ENCODE measurements at regions not wholly inside any gene's neighbourhood (a gene's known extent, or its start where the extent isn't known, plus 50 kb on each side); places are given as distances from the start of the nearest gene placed in this dataset.
"Not testable (repeated sequence)": the region's sequence is repeated elsewhere in the genome, so short reads cannot be mapped to it uniquely, and the experiment has no call there.

DNA sequence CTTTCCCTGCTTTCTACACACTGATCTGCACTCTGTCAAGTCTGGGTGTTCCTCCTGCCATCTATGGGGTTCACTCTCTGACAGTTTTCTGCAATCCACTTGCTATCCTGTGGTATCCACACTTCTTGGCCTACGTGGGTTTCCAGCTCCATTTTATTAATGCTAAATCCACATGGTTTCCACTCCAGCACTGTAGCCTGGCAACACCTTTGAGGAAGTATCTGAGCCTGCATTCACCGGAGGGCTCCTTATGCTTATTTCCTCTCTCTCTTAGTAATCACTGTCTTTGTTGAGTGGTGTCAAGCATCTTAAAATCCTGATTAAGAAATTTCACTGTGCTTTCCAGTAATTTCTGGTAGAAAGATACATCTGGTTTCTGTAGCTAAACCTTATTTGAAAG is 703.7 kb downstream of the TMEM121 start:
- Mint-ChIP-seq H3K4me1 (peaks cover 7% of the 10 kb centered on the region), H3K27me3 (no peaks in the 10 kb centered on the region), H3K4me3 (no peak overlapping the region), H3K9me3 (no peaks in the 10 kb centered on the region), H3K27ac (no peak overlapping the region), H3K36me3 (ENCODE audit: low read depth) (no peaks in the 10 kb centered on the region)
- intact Hi-C loops (cut with micrococcal nuclease), result no loop called here
- TF ChIP-seq, protein P1, sequence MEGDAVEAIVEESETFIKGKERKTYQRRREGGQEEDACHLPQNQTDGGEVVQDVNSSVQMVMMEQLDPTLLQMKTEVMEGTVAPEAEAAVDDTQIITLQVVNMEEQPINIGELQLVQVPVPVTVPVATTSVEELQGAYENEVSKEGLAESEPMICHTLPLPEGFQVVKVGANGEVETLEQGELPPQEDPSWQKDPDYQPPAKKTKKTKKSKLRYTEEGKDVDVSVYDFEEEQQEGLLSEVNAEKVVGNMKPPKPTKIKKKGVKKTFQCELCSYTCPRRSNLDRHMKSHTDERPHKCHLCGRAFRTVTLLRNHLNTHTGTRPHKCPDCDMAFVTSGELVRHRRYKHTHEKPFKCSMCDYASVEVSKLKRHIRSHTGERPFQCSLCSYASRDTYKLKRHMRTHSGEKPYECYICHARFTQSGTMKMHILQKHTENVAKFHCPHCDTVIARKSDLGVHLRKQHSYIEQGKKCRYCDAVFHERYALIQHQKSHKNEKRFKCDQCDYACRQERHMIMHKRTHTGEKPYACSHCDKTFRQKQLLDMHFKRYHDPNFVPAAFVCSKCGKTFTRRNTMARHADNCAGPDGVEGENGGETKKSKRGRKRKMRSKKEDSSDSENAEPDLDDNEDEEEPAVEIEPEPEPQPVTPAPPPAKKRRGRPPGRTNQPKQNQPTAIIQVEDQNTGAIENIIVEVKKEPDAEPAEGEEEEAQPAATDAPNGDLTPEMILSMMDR (IDR thresholded peaks at IDR 0.05), result no peak
- CTCF ChIA-PET, result no interaction called here
- no peak for DNase-seq
- POLR2A ChIA-PET, result no interaction called here
- no peak for ATAC-seq (ENCODE audit: low read depth)

DNA sequence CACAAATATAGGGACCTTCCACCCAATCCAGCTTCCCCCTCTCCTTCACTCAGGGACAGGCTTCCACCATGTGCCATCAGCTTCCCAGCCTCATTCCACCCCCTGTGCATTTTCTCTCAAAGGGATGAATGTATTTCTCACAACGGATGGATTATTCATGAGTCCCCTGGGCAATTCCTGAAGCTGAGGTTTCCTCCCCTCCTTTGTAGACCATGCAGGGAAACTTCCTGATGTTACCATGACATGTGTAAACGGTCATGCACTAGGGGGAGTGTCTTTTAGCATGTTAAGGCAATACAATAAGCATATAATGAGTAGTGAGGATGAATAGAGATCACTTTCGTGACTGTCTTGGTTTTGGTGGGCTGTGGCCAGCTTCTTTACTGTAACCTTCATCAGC is 706.8 kb downstream of the TMEM121 start:
- intact Hi-C loops (cut with micrococcal nuclease); H3K9me3 Mint-ChIP-seq; DNase-seq; H3K27me3 Mint-ChIP-seq; ATAC-seq (ENCODE audit: low read depth); H3K27ac Mint-ChIP-seq; H3K4me1 Mint-ChIP-seq; CTCF ChIA-PET; H3K36me3 Mint-ChIP-seq (ENCODE audit: low read depth); H3K4me3 Mint-ChIP-seq: not testable (repeated sequence)
- POLR2A ChIA-PET, result interaction anchor here (0.6 kb wide), 1 partner anchor 556 kb away, joined by 3 read pairs; no protein-coding TSS in a partner anchor

DNA sequence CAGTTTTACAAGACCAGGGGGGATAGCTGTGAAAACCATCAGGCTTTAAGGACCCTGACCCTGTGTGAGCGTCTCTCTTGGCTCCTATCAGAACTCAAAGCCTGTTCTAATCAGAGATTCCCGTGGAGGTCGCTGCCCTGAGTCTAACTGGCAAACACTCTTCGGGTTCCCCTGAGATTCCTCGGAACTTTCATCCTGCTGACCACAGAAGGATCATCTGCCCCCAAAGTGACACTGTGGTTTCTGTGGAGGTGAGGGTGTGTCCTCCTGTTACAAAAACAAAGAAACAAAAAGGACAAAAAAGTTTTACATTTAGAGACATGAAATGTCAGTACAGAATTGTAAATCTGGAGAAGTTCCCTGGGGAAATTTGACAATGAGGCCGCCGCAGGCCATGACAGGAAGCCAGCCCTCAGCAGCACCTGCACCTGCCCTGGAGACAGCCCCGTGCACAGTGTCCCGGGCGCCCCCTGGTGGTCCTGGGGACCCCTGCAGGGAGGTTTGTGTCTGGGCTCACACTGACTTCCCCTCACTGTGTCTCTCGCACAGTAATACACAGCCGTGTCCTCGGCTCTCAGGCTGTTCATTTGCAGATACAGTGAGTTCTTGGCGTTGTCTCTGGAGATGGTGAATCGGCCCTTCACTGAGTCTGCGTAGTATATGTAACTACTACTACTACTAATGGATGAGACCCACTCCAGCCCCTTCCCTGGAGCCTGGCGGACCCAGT is 708.3 kb downstream of the TMEM121 start:
- H3K9me3 Mint-ChIP-seq; H3K4me3 Mint-ChIP-seq; intact Hi-C loops (cut with micrococcal nuclease); H3K27ac Mint-ChIP-seq; H3K4me1 Mint-ChIP-seq; DNase-seq; H3K27me3 Mint-ChIP-seq; H3K36me3 Mint-ChIP-seq (ENCODE audit: low read depth): not testable (repeated sequence)
- peak; percentile 45 for ATAC-seq (ENCODE audit: low read depth)
- ChIA-PET POLR2A (interaction anchor here (1.7 kb wide), 1 partner anchor 372 kb away, joined by 15 read pairs; no protein-coding TSS in a partner anchor), CTCF (interaction anchor here (0.6 kb wide), 1 partner anchor 302 kb away, joined by 4 read pairs; no protein-coding TSS in a partner anchor)

DNA sequence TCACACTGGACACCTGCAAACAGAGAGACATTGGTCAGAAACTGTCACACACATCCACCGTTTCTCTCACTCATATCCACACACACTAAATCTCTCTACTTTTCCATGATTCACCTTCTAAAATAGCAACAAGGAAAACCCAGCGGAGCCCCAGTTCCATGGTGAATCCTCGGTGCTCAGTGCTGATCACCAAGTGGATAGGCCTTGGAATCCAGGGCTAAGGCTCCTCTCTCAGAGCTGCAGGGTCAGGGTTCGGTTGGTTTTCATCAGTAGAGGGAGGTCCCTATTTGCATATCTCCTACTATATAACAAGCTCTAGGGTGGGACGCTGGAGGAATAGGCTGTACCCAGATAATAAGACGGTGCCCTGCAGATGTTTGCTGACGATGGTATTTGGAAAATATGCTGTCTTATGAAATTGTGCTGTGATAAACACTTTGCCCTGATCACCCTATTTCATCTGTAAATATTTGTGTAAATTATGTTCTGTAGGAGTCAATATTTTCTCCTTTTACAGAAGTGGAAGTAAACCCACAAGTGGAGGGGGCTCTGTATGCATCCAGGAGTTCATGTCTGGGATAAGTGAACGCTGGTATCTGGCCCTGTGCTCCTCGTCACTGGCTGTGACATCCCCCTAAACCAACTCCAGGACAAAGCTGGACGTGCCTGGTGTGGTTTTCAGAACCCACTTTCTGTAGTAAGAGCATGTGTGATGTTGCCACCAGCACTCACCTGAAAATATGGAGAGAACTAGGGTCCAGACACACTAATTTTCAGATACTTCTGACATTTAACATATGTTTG is 709.2 kb downstream of the TMEM121 start:
- ChIA-PET POLR2A (interaction anchor here (0.6 to 1.7 kb wide), 2 partner anchors 373 to 559 kb away, joined by 10 to 15 read pairs; no protein-coding TSS in a partner anchor), CTCF (interaction anchor here (0.6 kb wide), 1 partner anchor 301 kb away, joined by 4 read pairs; no protein-coding TSS in a partner anchor)
- H3K36me3 Mint-ChIP-seq (ENCODE audit: low read depth), result no peaks in the 10 kb centered on the region
- no peak for ATAC-seq (ENCODE audit: low read depth)
- H3K27ac Mint-ChIP-seq, result peak overlapping the region; percentile 70
- TF ChIP-seq, protein P1 (IDR thresholded peaks at IDR 0.05), result no peak
- peaks cover 7% of the 10 kb centered on the region for H3K4me1 Mint-ChIP-seq
- peak overlapping the region; percentile 77 for H3K4me3 Mint-ChIP-seq
- intact Hi-C loops (cut with micrococcal nuclease), result no loop called here
- no peaks in the 10 kb centered on the region for H3K9me3 Mint-ChIP-seq
- peaks cover 9% of the 10 kb centered on the region for H3K27me3 Mint-ChIP-seq
- no peak for DNase-seq

DNA sequence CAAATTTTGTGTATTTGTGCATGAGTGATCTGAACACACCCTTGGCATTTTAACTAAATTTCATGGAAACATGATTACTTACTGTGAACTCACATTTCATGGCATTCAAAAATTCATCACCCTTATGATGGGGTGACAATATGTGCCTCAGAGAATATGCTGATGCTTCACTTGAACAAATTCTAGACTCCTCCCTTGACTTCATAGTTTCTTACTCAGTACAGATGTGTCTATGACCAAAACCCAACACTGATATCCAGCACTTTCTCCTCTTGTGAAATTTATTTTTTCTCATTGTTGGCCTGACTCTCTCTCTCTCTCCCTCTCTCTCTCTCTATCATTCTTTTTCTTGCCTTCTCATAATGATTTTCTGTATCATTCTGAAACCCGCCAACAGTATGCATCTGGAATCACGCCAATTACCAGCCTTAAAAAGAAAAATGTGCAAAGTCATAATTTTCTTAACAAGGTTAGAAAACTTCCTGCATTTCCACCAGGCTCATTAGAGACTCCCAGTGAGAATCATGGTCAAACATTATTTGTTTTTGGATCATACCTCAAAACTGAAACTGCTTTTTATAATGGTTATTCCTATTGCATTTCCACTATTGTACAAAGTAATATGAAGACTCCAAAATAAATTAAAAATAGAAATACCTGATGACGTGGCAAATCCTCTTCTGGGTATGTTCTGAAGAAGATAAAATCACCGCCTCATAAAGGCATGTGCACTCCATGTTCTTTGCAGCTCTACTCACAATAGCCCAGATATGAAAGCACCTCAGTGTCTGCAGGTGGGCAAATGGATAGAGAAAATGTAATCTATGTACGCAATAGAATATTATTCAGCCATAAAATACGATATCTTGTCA is 722.2 kb downstream of the TMEM121 start:
- ChIA-PET POLR2A (no interaction called here), CTCF (interaction anchor here (1.2 kb wide), 1 partner anchor 9 kb away, joined by 5 read pairs; no protein-coding TSS in a partner anchor)
- Mint-ChIP-seq H3K4me3 (no peak overlapping the region), H3K4me1 (peaks cover 3% of the 10 kb centered on the region), H3K36me3 (ENCODE audit: low read depth) (no peaks in the 10 kb centered on the region), H3K27me3 (peaks cover 11% of the 10 kb centered on the region), H3K27ac (no peak overlapping the region), H3K9me3 (no peaks in the 10 kb centered on the region)
- intact Hi-C loops (cut with micrococcal nuclease), result no loop called here
- ATAC-seq (ENCODE audit: low read depth) (no peak), DNase-seq (no peak)
- TF ChIP-seq, protein P1 (IDR thresholded peaks at IDR 0.05), result no peak

DNA sequence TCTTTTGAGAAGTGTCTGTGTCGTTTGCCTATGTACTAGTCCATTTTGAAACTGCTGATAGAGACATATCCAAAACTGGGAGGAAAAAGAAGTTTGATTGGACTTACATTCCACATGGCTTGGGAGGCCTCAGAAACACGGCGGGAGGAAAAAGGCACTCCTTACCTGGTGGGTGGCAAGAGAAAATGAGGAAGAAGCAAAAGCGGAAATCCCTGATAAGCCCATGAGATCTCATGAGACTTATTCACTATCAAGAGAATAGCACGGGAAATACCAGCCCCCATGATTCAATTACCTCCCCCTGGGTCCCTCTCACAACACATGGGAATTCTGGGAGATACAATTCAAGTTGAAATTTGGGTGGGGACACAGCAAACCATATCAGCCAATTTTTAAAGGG is 727.6 kb downstream of the TMEM121 start:
- not testable (repeated sequence) for H3K36me3 Mint-ChIP-seq (ENCODE audit: low read depth)

DNA sequence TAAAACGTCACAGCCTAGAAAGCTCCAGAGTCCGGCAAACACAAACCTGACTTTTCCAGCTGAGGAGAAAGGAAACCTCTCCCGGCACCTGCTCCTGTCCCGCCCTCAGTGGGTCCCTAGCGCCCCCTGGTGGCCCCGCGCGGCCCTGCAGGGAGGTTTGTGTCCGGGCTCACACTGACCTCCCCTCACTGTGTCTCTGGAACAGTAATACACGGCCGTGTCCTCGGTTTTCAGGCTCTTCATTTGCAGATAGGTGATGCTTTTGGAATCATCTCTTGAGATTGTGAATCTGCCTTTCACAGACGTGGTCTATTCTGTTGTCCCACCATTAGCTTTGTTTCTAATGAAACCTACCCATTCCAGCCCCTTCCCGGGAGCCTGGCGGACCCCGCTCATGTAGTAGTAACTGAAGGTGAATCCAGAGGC is 731.2 kb downstream of the TMEM121 start:
- H3K36me3 Mint-ChIP-seq (ENCODE audit: low read depth); H3K9me3 Mint-ChIP-seq; H3K27ac Mint-ChIP-seq; intact Hi-C loops (cut with micrococcal nuclease); ATAC-seq (ENCODE audit: low read depth); POLR2A ChIA-PET; H3K4me1 Mint-ChIP-seq; H3K27me3 Mint-ChIP-seq; H3K4me3 Mint-ChIP-seq: not testable (repeated sequence)
- CTCF ChIA-PET, result interaction anchor here (0.7 to 2.1 kb wide), 6 partner anchors 10 to 89 kb away, joined by 3 to 5 read pairs (median 4); no protein-coding TSS in a partner anchor
- peak; percentile 61 for DNase-seq

More for the DNA sequence above, 727.6 kb downstream of the TMEM121 start:
- H3K27me3 Mint-ChIP-seq; H3K4me3 Mint-ChIP-seq; H3K27ac Mint-ChIP-seq; CTCF ChIA-PET; ATAC-seq (ENCODE audit: low read depth); intact Hi-C loops (cut with micrococcal nuclease); H3K9me3 Mint-ChIP-seq; H3K4me1 Mint-ChIP-seq; DNase-seq; POLR2A ChIA-PET: not testable (repeated sequence)
